ENCODE measurements at regions not wholly inside any gene's neighbourhood (a gene's known extent, or its start where the extent isn't known, plus 50 kb on each side); places are given as distances from the start of the nearest gene placed in this dataset.

DNA sequence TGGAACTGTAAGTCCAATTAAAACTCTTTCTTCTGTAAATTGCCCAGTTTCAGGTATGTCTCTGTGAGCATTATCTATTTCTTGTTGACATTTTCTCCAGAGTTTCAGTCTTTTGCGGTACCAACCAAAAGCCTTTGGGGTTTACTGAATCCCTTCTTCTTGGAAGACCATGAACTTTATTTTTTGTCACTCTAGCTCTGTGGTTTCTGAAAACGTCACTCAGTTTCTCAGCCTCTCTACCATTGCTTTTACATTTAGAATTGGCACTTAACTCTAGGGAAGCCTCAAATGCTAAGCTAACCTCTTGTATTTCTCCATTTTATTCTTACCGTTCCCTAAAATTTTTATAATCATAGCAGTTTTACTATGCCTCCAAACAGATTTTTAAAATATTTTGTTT is 237.6 kb downstream of the CSNK2A3 start:
- Histone ChIP-seq H3K4me3 (no peak overlapping the region), H3K4me1 (ENCODE audit: control insufficient read depth, insufficient read depth, low read length) (no peaks in the 10 kb centered on the region), H2AFZ (ENCODE audit: control insufficient read depth, low read depth, low read length) (no peak overlapping the region), H3K27me3 (replicated peaks in 1 of 2; ENCODE audit: control insufficient read depth in 2 of 2, insufficient read depth in 2 of 2, low read length in 1 of 2) (no peaks in the 10 kb centered on the region; a peak in 2 of 4 replicates), H3K79me2 (ENCODE audit: control insufficient read depth, insufficient read depth, low read length) (no peaks in the 10 kb centered on the region), H4K20me1 (ENCODE audit: control insufficient read depth, insufficient read depth) (no peaks in the 10 kb centered on the region), H3K27ac (ENCODE audit: control insufficient read depth, insufficient read depth) (no peak overlapping the region), H3K36me3 (ENCODE audit: control insufficient read depth in 2 of 2, insufficient read depth in 2 of 2, low read length in 1 of 2) (no peaks in the 10 kb centered on the region), H3K4me2 (ENCODE audit: control insufficient read depth, insufficient read depth) (no peak overlapping the region), H3K9me3 (replicated peaks; ENCODE audit: control insufficient read depth, insufficient read depth, low read length) (no peaks in the 10 kb centered on the region; the same call in 1 of the 3 replicates), H3K9ac (ENCODE audit: control insufficient read depth, insufficient read depth, low read length) (no peak overlapping the region)
- 67% methylated on average over 3 of the region's 3 CpGs for WGBS (ENCODE audit: insufficient coverage, insufficient replicate concordance, low lambda C conversion rate, missing lambda C conversion rate)
- ChIA-PET POLR2A (no interaction called here), CTCF (no interaction called here), SMC1A (ENCODE audit: uncharacterized antibody, unreplicated experiment) (no interaction called here), RAD21 (ENCODE audit: unreplicated experiment) (no interaction called here)
- in situ Hi-C loops (cut with MboI) = no loop called here
- ATAC-seq (no peak), FAIRE-seq (no peak), DNase-seq (ENCODE audit: low read depth, low spot score) (no peak)
- BruUV-seq (replicated peaks) = no TSS peak
- TF ChIP-seq YBX1 (IDR thresholded peaks at IDR 0.05) (no peak), RELA (IDR thresholded peaks at IDR 0.05; ENCODE audit: borderline replicate concordance, partially characterized antibody) (no peak), KLF5 (IDR thresholded peaks at IDR 0.05; ENCODE audit: partially characterized antibody) (no peak), ZZZ3 (IDR thresholded peaks at IDR 0.05; ENCODE audit: control insufficient read depth, insufficient read length, low read depth) (no peak), GABPA (IDR thresholded peaks at IDR 0.05; ENCODE audit: low read depth) (no peak), SIX5 (IDR thresholded peaks at IDR 0.05; ENCODE audit: low read depth, low read length, severe bottlenecking) (no peak), WRNIP1 (IDR thresholded peaks at IDR 0.05; ENCODE audit: borderline replicate concordance, low read depth, low read length) (no peak), ETV6 (conservative IDR thresholded peaks at IDR 0.05 in 1 of 2, IDR thresholded peaks at IDR 0.05 in 1 of 2; ENCODE audit: borderline replicate concordance in 1 of 2, low read depth in 1 of 2) (no peak), RAD21 (IDR thresholded peaks at IDR 0.05; ENCODE audit: insufficient read depth, low read depth, low read length) (no peak), ZNF217 (IDR thresholded peaks at IDR 0.05) (no peak), JUNB (IDR thresholded peaks at IDR 0.05) (no peak), SUPT20H (IDR thresholded peaks at IDR 0.05; ENCODE audit: borderline replicate concordance, control insufficient read depth, low read depth, low read length) (no peak)
- TF ChIP-seq, protein P1, sequence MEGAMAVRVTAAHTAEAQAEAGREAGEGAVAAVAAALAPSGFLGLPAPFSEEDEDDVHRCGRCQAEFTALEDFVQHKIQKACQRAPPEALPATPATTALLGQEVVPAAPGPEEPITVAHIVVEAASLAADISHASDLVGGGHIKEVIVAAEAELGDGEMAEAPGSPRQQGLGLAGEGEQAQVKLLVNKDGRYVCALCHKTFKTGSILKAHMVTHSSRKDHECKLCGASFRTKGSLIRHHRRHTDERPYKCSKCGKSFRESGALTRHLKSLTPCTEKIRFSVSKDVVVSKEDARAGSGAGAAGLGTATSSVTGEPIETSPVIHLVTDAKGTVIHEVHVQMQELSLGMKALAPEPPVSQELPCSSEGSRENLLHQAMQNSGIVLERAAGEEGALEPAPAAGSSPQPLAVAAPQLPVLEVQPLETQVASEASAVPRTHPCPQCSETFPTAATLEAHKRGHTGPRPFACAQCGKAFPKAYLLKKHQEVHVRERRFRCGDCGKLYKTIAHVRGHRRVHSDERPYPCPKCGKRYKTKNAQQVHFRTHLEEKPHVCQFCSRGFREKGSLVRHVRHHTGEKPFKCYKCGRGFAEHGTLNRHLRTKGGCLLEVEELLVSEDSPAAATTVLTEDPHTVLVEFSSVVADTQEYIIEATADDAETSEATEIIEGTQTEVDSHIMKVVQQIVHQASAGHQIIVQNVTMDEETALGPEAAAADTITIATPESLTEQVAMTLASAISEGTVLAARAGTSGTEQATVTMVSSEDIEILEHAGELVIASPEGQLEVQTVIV (IDR thresholded peaks at IDR 0.05; ENCODE audit: borderline replicate concordance, partially characterized antibody) = no peak
- TF ChIP-seq, protein P2, sequence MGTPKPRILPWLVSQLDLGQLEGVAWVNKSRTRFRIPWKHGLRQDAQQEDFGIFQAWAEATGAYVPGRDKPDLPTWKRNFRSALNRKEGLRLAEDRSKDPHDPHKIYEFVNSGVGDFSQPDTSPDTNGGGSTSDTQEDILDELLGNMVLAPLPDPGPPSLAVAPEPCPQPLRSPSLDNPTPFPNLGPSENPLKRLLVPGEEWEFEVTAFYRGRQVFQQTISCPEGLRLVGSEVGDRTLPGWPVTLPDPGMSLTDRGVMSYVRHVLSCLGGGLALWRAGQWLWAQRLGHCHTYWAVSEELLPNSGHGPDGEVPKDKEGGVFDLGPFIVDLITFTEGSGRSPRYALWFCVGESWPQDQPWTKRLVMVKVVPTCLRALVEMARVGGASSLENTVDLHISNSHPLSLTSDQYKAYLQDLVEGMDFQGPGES (IDR thresholded peaks at IDR 0.05) = no peak
- intact Hi-C loops (cut with micrococcal nuclease; ENCODE audit: unreplicated experiment) = no loop called here
